Activated CD4-positive, alpha-beta T cell treated with anti-CD3 and anti-CD28 coated beads, Interleukin-2, amount 50 U/mL, for 4 hours (primary cell): ENCODE measurements at regions not wholly inside any gene's neighbourhood (a gene's known extent, or its start where the extent isn't known, plus 50 kb on each side); places are given as distances from the start of the nearest gene placed in this dataset.

Experiments used
- DNase-seq, 2 experiments: peaks; one replicate each; pipeline ENCODE4 v3.0.0-alpha.2; 2020

DNA sequence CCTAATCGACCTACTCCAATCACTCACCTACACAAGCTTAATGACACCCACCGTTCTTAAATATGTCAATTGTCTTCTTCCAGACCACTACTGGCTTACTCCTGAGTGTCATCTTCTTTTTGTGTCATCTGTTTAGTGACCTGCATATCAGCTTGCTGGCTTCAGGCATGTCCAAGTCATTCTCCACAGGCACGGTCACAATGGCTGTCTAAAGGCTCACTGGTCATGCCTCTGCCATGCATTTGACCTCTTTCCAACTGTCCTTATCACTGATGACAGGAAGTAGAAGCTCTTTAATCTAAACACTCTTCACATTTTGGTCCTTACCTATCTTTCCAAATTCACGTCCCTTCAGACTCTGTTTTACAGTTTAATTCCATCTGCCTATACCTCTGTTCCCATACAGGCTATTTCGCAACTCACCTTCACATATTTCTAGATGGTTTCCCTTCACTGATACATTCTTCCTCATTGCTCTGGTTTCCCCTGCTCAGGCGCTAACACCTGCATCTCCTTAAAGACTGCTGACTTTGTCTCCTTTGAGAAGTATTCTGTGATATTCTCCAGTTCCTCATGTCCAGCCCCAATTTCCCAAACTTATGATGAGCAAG, 217.5 kb downstream of the TRIB2 start:
- DNase-seq, result no peak

DNA sequence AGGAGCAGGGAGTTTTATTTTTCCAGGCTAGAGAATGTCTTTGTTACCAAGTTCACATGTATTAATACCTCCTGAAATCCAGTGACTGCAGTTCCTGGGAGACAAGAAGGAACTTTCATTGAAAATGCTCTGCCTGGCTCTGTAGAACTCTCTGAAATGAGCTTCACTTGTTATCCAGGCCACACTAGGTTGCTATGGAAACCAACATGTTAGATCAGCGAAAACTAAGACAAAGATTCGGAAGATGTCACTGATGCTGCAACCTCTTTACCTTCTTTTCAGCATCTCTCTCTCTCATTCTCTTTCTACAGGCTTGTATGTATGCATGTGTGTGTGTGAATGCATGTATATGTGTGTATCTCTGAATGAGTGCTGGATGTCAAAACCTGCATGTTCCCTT, 218.5 kb downstream of the TRIB2 start:
- DNase-seq, result no peak

DNA sequence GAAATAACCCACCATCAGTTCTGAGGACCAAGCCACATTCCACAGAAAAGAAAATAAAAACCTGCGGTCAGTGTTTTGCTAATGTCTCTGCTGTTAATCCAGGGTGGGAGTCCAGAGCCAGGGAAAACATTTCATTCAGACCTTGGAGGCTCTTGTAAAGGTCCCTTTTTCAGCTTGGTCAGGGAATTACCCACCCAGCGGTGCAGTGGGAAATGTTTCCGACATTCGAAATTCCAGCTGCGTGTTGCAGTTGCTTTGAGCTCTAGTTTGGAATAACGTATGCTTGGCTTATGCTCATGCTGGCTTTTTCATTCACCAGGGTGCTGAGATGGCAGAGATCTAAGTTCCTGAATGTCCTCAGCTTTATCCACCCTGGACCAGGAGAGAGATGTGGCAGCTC, 219.1 kb downstream of the TRIB2 start:
- no peak for DNase-seq

- DNase-seq, result no peak
Observed at GRCh38 chr2:12941203-12941602, 224.5 kb downstream of the TRIB2 start.

DNA sequence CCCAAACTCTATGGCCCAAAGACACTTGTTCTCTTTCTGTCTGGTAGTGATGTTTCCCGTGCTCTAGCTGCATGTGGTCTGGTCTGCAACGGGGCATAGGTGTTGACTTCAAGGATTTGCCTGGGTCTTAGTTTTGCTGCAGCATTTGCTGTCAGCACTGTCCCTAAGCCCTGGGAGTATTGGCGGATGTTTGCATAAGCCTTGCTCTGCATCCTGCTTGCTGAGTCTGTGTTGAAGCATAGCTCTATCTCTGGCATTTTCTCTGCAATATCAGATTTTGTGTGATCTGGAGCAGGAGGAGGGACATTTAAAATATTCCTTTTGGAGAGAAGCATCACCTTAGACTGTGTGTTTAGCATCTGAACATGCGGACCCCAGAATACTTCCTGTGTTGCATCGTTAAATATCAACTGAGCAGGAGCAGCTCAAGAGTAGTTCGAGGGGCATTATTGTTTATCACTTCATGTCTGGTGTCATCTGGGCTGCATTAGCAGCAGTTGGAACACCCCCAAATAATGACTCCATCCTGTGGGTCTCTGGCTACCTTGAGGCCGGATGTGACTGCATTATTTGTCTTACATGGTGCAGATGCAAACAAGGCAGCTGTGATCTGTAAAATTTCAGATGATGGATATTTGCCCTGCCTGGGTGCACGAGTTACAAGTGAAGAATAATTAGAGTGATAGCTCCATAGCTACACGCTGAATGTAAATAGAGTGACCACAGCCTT, 231.7 kb downstream of the TRIB2 start:
- no peak for DNase-seq

- no peak for DNase-seq
Observed at GRCh38 chr2:12948961-12949353, 232.2 kb downstream of the TRIB2 start.

DNA sequence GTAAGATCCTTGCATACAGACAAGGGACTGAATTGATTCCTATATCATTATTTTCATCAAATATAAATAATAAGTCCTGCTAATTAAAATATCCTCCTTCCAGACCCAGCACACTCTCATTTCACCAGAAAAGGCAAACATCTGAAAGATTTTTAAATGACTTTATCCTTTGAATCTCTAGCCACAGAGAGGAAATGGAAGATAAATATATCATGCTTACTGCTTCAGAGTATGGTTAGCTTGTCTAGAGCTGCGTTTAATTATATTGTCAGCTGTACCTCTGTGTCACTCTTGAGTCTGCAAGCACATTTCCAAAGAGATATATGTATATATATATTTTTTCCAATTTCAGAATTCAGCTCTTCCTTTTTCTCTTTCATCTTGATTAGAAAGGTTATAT, 232.7 kb downstream of the TRIB2 start:
- DNase-seq, result no peak

- no peak for DNase-seq
Observed at GRCh38 chr2:12950174-12950573, 233.4 kb downstream of the TRIB2 start.

- no peak for DNase-seq
Observed at GRCh38 chr2:12950957-12951656, 234.4 kb downstream of the TRIB2 start.

GRCh38 chr2:12951657-12951973, 234.9 kb downstream of the TRIB2 start:
- DNase-seq, result no peak

DNA sequence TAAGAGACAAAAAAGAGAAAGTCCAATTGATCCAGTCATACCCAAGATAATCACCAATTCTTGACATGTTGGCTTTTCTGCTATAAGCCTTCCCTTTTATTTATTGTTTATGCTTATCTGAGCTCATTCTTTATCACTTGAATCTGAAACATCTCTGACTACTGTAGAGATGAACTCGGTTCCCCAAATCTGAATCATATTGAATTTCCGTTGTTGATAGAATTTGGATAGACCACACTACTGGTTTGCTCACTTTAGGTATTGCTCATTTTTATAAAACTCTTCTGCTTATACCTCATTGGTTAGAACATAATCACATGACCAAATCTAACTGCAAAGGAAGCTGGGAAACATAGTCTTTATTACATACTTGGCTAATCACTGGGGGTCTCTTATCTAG, 236.9 kb downstream of the TRIB2 start:
- DNase-seq, result no peak

GRCh38 chr2:12955864-12956263, 239.1 kb downstream of the TRIB2 start:
- DNase-seq, result no peak

- no peak for DNase-seq
Observed at GRCh38 chr2:12957251-12957650, 240.5 kb downstream of the TRIB2 start.

DNA sequence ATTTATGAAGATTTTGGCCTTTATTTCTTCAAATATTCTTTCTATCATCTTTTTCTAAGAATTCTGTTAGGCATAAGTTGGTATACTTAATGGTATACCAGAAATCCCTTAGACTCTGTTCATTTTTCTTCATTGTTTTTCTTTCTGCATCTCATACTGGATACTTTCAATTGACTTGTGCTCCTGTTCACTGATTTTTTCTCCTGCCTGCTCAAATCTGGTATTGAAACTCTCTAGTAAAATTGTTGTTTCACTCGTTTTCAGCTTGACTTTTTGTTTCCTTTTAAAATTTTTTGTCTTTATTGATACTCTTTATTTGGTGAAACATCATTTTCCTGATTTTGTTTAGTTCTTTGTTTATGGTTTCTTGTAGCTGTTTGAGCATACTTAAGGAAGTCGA, 243.2 kb downstream of the TRIB2 start:
- no peak for DNase-seq

DNA sequence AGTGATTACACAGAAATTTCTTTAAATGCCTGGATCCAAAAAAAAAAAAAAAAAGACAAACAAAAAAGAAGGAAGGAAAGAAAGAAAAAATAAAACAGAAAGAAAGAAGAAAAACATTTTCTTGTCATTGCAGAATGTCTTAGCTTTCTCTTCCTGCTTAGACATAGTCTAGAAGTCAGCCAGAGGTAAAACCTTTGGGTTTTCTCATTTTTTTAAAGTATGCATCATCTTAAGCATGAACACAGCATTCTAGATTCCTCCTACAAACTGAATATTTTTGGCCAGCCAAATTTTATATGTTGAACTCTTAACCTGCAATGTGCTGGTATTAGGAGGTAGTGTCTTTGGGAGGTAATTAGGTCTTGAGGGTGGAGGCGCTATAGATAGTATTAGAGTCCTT, 243.9 kb downstream of the TRIB2 start:
- DNase-seq, result no peak

GRCh38 chr2:12964904-12965539, 248.3 kb downstream of the TRIB2 start:
- DNase-seq, result no peak

- DNase-seq, result no peak
Observed at GRCh38 chr2:12965540-12966269, 249.0 kb downstream of the TRIB2 start.

DNA sequence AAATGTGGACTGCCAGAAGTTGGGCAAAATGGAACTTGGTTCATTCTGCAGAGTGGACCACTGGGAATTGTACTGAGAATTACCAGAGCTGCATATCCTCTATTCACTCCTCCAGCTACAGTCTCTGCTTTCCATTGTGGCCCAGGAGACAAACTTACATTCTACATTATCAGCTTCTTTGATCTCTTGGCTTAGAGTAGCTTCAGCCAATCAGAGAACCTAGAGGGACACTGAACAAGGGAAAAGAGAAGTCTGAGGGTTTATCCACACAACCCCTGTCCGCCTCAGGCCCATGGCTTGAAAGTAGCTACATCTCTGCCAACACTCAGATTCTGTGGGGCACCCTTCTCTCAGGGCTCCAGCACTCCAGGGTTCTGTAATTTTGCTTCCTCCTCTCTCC, 251.1 kb downstream of the TRIB2 start:
- DNase-seq, result no peak

DNA sequence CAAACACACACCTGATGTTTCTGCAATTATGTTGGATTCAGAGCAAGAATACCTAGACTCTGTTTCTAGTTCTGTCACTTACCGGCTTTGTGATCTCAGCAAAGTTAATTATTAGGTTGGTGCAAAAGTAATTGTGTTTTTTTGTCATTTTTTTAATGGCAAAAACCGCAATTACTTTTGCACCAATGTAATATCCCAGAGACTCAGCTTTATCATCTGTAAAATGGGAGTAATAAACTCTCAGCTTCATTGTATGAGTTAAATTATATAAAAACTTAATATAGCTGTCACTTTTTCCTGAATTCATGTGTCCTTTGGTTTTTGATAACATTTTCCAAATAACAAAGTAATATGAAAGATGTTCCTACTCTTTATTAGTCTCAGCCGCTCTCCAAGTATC, 251.7 kb downstream of the TRIB2 start:
- no peak for DNase-seq

GRCh38 chr2:12970861-12971260, 254.1 kb downstream of the TRIB2 start:
- DNase-seq, result no peak

DNA sequence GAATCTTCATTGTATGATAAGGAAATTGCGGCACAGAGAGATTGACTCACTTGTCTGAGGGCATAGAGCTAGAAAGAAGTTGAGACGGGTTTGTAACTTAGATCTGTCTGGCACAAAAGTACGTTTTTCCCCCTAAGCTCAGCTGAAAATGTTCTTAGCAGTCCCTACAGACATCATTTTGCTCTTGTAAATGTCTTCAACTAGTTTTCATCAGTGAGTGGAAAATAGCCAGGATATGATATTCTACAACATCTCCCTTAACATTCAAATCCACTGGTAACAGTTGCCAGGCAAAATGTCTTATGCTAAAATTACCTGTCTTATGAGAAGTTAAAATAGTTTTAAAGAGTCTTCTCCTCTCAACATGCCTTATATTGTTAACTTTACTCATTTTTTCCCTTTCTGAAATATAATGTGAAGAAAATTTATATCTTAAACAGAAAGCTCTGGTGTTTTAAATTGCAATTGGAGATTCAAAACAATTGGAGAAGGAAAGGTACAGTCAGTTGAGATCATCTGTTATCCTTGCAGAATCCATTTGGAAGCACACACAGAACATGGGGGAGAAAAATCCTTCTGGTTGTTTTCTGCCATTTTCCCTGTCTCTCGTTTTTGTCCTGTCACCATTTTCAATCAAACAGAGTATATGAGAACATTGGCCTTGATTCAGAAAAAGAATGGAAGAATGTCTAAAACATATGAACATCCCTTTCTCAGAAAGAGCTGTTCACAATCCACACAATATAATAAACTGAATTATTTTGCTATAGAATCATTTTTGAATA, 255.0 kb downstream of the TRIB2 start:
- no peak for DNase-seq

DNA sequence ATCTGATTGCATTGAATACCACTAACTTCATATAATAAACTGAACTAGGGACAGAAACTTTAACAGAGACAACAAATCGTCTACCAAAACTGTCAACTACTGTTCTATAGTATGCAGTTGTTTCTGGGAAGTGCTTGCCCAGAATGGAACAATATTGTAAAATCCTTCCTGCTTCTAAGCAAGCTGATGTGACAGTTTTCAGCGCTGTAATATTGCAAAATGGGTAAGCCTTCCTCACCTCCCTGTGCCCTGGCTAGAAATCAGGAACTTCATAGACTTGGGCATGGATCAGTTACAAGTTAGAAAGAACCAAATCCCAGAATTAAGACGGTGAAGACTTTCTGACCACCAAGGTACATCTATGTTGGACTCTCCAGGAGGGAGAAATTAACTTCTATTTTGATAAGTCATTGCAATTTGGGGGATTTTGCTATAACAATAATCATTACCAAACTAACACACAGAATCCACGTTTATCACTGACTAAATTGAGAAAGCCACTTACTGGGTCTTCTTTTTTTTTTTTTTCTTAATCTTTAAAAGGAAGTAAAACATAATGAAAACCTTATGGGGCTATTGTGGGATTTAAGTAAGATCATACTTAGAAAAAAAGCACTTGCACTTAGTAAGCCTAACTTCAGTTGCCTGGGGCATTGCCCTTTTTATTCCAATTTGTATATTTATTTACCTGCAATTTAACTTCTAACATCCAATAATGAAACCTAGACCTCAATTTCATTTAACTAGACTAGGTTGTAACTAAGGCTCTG, 261.5 kb downstream of the TRIB2 start:
- DNase-seq, result no peak
